Left ventricle myocardium inferior (tissue), 1 donor: ENCODE measurements at regions not wholly inside any gene's neighbourhood (a gene's known extent, or its start where the extent isn't known, plus 50 kb on each side); places are given as distances from the start of the nearest gene placed in this dataset.

Experiments used
- DNase-seq: peaks from one replicate; pipeline ENCODE4 v3.0.0-alpha.2; 2020
- H3K27ac ChIP-seq: fragments of 200-600 bp; replicated peaks from 2 replicates; pipeline ENCODE4 v1.8.0; 2021
- H3K27me3 ChIP-seq: fragments of 200-600 bp; 2 replicates; pipeline ENCODE4 v1.8.0; 2021; ENCODE audit warnings: low read depth
- H3K36me3 ChIP-seq: fragments of 200-600 bp; 2 replicates; pipeline ENCODE4 v1.8.0; 2021
- H3K4me1 ChIP-seq: fragments of 200-600 bp; 2 replicates; pipeline ENCODE4 v1.8.0; 2021
- H3K4me3 ChIP-seq: fragments of 200-600 bp; 2 replicates; pipeline ENCODE4 v1.8.0; 2021; ENCODE audit warnings: mild to moderate bottlenecking, moderate library complexity
- H3K9me3 ChIP-seq: fragments of 200-600 bp; replicated peaks from 2 replicates; pipeline ENCODE4 v1.8.0; 2021
- intact Hi-C: fragments of 100-400 bp; cut with micrococcal nuclease; formaldehyde crosslinking; loops from one replicate; pipeline ENCODE4 v1.11.0; 2022
- TF ChIP-seq, protein P1 (sequence below): fragments of 200-600 bp; IDR thresholded peaks from 2 replicates; pipeline ENCODE4 v1.8.0; 2021; ENCODE audit warnings: antibody characterized with exemption, mild to moderate bottlenecking, borderline replicate concordance
- donor health status: DM: no; HTN: yes; CAD: no; lungs with severe emphysema.

DNA sequence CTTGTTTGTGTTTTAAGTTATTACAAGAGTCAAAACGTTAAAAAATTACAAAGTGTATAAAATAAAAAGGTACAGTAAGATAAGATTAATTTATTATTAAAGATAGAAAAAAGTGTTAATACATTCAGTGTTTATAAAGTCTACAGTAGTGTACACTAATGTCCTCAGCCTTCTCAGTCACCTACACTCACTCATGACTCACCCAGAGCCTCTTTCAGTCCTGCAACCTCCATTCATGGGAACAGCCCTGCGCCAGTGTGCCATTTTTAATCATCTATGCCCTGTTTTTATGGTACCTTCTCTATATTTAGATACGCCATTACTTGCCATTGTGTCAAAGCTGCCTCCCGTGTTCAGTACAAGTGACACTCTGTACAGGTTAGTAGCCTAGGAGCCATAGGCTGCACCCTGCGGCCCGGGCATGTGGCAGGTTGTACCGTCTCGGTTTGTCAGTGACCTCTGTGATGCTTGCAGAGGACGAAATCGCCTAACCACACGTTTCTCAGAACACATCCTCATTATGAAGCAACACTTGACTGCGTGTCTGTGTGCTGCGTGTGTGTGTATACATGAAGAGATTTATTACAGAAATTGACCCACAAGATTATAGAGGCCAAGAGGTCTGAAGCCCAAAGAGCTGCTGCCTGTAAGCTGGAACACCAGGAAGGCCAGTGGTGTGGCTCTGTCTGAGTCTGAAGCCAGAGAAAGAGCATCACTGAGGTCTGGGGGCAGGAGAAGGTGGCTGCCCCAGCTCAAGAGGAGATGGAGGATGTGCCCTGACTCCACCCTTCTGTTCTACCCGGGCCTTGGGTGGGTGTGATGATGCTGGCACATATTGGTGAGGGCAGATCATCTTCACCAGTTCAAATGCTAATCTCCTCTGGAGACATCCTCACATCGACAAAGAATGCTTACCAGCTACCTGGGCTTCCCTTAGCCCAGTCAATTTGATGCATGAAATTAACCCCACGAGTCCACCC is 116.6 kb upstream of the C14orf180 start:
- no peaks in the 10 kb centered on the region for H3K9me3 ChIP-seq
- TF ChIP-seq, protein P1, sequence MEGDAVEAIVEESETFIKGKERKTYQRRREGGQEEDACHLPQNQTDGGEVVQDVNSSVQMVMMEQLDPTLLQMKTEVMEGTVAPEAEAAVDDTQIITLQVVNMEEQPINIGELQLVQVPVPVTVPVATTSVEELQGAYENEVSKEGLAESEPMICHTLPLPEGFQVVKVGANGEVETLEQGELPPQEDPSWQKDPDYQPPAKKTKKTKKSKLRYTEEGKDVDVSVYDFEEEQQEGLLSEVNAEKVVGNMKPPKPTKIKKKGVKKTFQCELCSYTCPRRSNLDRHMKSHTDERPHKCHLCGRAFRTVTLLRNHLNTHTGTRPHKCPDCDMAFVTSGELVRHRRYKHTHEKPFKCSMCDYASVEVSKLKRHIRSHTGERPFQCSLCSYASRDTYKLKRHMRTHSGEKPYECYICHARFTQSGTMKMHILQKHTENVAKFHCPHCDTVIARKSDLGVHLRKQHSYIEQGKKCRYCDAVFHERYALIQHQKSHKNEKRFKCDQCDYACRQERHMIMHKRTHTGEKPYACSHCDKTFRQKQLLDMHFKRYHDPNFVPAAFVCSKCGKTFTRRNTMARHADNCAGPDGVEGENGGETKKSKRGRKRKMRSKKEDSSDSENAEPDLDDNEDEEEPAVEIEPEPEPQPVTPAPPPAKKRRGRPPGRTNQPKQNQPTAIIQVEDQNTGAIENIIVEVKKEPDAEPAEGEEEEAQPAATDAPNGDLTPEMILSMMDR: no peak
- H3K27ac ChIP-seq: no peak overlapping the region
- H3K4me1 ChIP-seq: peaks cover 8% of the 10 kb centered on the region
- no peak overlapping the region for H3K4me3 ChIP-seq
- no peak for DNase-seq
- H3K27me3 ChIP-seq: peaks cover 90% of the 10 kb centered on the region
- intact Hi-C loops: no loop called here
- no peaks in the 10 kb centered on the region for H3K36me3 ChIP-seq

DNA sequence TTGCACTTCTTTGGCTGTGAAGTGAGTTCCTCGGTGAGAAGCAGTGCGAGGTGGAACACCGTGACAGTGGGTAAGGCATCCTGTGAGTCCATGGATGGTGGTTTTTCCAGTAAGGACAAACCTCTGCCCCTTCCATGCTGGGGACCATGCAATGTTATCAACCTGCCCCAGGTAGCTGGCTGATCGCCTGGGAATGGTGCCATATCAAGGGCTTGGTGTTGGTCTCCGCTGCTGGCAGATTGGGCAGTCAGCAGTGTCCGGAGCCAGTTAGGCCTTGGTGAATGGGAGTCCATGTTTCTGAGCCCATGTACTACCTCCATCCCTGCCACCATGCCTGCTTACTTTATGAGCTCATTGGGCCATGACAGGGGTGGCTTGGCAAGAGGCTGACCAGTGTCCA is 114.7 kb upstream of the C14orf180 start:
- H3K9me3 ChIP-seq: no peaks in the 10 kb centered on the region
- TF ChIP-seq, protein P1: no peak
- intact Hi-C loops: no loop called here
- H3K36me3 ChIP-seq: no peaks in the 10 kb centered on the region
- H3K4me1 ChIP-seq: peaks cover 8% of the 10 kb centered on the region
- H3K27me3 ChIP-seq: peaks cover 80% of the 10 kb centered on the region
- H3K27ac ChIP-seq: no peak overlapping the region
- DNase-seq: no peak
- H3K4me3 ChIP-seq: no peak overlapping the region

DNA sequence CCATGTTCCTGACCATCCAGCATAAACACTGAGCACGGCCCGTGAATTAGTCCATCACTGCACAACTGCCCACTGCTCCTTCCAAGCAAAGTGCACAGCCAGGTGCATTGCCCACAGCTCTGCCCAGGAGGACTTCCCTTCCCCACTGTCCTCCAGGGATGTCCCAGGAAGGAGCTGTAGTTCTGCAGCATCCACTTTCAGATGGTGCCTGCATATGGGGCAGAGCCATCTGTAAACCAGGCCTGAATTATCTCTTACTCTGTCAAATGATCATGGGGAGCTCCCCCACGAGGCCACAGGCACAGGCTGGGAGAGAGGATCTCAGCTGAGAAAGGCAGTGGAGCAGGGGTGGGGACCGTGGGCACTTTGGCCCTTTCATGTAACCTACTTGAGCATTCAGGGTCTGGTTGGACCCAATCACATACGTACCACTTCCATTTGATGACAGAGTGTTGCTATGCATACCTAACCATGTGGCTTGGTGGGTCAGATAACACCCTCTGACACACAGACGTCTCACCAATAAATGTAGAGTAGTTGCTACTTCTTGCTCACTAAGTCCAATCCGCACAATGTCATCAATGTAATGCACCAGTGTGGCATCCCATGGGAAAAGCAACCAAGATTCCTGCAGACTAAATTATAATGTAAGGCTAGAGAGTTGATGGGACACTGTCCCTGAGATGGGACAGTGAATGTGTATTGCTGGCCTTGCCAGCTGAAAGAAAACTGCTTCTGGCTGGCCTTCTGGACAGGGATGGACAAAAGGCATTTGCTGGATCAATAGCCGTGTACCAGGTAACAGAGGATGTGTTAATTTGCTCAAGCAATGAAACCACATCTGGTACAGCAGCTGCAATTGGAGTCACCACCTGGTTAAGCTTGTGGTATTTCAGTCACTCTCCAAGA is 113.8 kb upstream of the C14orf180 start:
- Histone ChIP-seq H3K4me1 (peaks cover 8% of the 10 kb centered on the region), H3K4me3 (no peak overlapping the region), H3K9me3 (no peaks in the 10 kb centered on the region), H3K27ac (no peak overlapping the region), H3K36me3 (no peaks in the 10 kb centered on the region), H3K27me3 (peaks cover 77% of the 10 kb centered on the region)
- no peak for DNase-seq
- TF ChIP-seq, protein P1: no peak
- intact Hi-C loops: no loop called here

DNA sequence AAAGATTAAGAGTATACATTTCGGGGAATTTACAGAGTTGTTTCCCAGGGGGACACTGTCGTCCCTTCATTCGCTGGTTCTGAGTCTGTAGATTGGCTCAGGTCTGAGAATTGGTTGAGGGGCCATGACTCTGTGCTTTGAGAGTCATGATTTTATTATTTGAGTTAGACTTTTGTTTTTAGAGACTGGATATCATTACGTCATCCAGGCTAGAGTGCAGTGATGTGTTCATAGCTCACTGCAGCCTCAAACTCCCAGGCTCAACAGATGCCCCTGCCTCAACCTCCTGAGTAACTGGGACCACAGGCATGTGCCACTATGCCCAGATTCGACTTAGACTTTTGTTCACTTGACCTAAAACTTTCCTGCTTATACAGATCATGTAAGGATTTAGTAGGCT is 112.3 kb upstream of the C14orf180 start:
- H3K4me1 ChIP-seq: peaks cover under 1% of the 10 kb centered on the region
- H3K36me3 ChIP-seq: no peaks in the 10 kb centered on the region
- no peaks in the 10 kb centered on the region for H3K9me3 ChIP-seq
- peaks cover 69% of the 10 kb centered on the region for H3K27me3 ChIP-seq
- H3K4me3 ChIP-seq: no peak overlapping the region
- no peak for DNase-seq
- TF ChIP-seq, protein P1: no peak
- no peak overlapping the region for H3K27ac ChIP-seq
- intact Hi-C loops: no loop called here

DNA sequence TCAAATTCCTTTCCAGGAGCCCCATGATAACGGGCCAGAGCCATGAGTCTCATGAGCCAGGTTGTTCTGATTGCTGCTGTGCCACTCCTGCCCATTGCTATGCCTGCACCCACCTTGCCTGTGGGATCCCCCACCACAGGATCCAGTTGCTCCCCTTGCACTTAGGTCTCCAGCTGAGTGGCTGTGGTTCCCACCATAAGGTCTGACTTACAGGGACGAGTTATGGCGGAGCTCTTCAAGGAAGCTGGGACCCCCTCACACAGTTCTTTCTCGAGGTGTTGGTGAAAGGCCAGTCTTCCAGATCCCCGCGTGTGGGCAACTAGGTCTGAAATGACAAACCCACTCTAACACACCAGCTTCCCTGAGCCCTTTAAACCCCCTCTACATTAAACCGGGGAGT is 111.9 kb upstream of the C14orf180 start:
- DNase-seq: no peak
- Histone ChIP-seq H3K4me3 (no peak overlapping the region), H3K27ac (no peak overlapping the region), H3K27me3 (peaks cover 69% of the 10 kb centered on the region), H3K36me3 (no peaks in the 10 kb centered on the region), H3K9me3 (no peaks in the 10 kb centered on the region), H3K4me1 (no peaks in the 10 kb centered on the region)
- TF ChIP-seq, protein P1: no peak
- intact Hi-C loops: no loop called here
